Pancreas (tissue), 10 donors: ENCODE measurements at regions not wholly inside any gene's neighbourhood (a gene's known extent, or its start where the extent isn't known, plus 50 kb on each side); places are given as distances from the start of the nearest gene placed in this dataset.

Experiments
- ATAC-seq, 4 donors: fragments of 200-7000 bp; cut with Tn5 transposase; one replicate each; pipeline versions ENCODE4 v1.8.0 to v1.9.1; 2020; ENCODE audit warnings: mild to moderate bottlenecking in 4 of 4, moderate library complexity in 4 of 4
- DNase-seq, 6 donors: peaks; one replicate each; pipeline ENCODE4 v3.0.0-alpha.2; 2020
- FAIRE-seq: peaks from 2 replicates; lab custom pipeline; 2012; peaks lifted over from hg19 to GRCh38; lab: Jason Lieb, UNC
- H3K27ac ChIP-seq, 4 donors: fragments of 200-600 bp; sonication (generic); 1 replicate in 3 of 4; 2 replicates in 1 of 4; pipeline versions ENCODE4 v1.5.0 to v1.8.0; 2020
- H3K27me3 ChIP-seq, 4 donors: fragments of 200-600 bp; one replicate each; pipeline ENCODE4 v1.8.0; 2021
- H3K36me3 ChIP-seq, 3 donors: fragments of 200-600 bp; sonication (generic) in 1 of 3; one replicate each; pipeline versions ENCODE4 v1.5.0 to v1.8.0; 2020 to 2021
- H3K4me1 ChIP-seq, 3 donors: fragments of 200-600 bp; one replicate each; pipeline ENCODE4 v1.8.0; 2021
- H3K4me3 ChIP-seq, 4 donors: fragments of 200-600 bp; sonication (generic) in 2 of 4; one replicate each; pipeline versions ENCODE4 v1.5.0 to v1.8.0; 2020 to 2021
- H3K9me3 ChIP-seq, 4 donors: fragments of 200-600 bp; one replicate each; pipeline ENCODE4 v1.8.0; 2021
- CTCF ChIP-seq, 4 donors: fragments of 200-600 bp; sonication (generic) in 3 of 4; IDR thresholded peaks; one replicate each; pipeline versions ENCODE4 v1.5.0 to v1.8.0; 2021; ENCODE audit warnings: antibody characterized with exemption in 4 of 4
- WGBS, 2 donors: extraction: QIAGEN DNeasy Blood & Tissue Kit; methylation state at CpG; one replicate each; pipeline ENCODE4 v1.1.7; 2013; 5-methylcytosine and 5-hydroxymethylcytosine counted together
- intact Hi-C, 3 donors: fragments of 100-400 bp; cut with DNase I; formaldehyde crosslinking; loops; one replicate each; pipeline versions ENCODE4 v1.11.1 to v1.14.2; 2022
- donor health status: healthy with polysubstance abuse.
- donor health status: DM: no; HTN: no; CAD: no; lungs with moderate emphysema.
- donor health status: DM: no; HTN: no; CAD: no.
- donor health status: control.
- donor health status: control.
- donor health status: Bipolar disorder and iron deficiency.
- donor health status: DM: yes; HTN: yes; CAD: no.
- donor health status: DM: no; HTN: no; CAD: no.
- donor health status: DM: no; HTN: no; CAD: no.
- donor health status: DM: yes; HTN: yes; CAD: no.

GRCh38 chr22:27557286-27558008 lies 244.1 kb downstream of the MN1 start:
- intact Hi-C loops = no loop called here
- H3K9me3 ChIP-seq = no peaks in the 10 kb centered on the region
- WGBS, 2 donors = 65 to 75% methylated on average over 12 of the region's 12 CpGs
- no peak for FAIRE-seq
- no peaks in the 10 kb centered on the region for H3K36me3 ChIP-seq
- DNase-seq = no peak
- TF ChIP-seq CTCF (IDR thresholded peaks at IDR 0.05) = no peak
- ATAC-seq = no peak
- no peaks in the 10 kb centered on the region for H3K4me1 ChIP-seq
- H3K4me3 ChIP-seq = no peak overlapping the region
- H3K27me3 ChIP-seq = no peaks in the 10 kb centered on the region
- no peak overlapping the region for H3K27ac ChIP-seq

- H3K27ac ChIP-seq = no peak overlapping the region
- H3K27me3 ChIP-seq = no peaks in the 10 kb centered on the region
- H3K4me3 ChIP-seq = no peak overlapping the region
- no peaks in the 10 kb centered on the region for H3K36me3 ChIP-seq
- H3K9me3 ChIP-seq = no peaks in the 10 kb centered on the region
- intact Hi-C loops = no loop called here
- no peak for TF ChIP-seq CTCF (IDR thresholded peaks at IDR 0.05)
- 76% methylated on average over 11 of the region's 11 CpGs for WGBS, 2 donors
- H3K4me1 ChIP-seq = no peaks in the 10 kb centered on the region
- no peak for FAIRE-seq
- DNase-seq = no peak
- ATAC-seq = no peak
Observed at GRCh38 chr22:27558658-27559371, 242.7 kb downstream of the MN1 start.

- FAIRE-seq (no peak), DNase-seq (no peak), ATAC-seq (no peak)
- Histone ChIP-seq H3K4me3 (no peak overlapping the region), H3K36me3 (no peaks in the 10 kb centered on the region), H3K9me3 (no peaks in the 10 kb centered on the region), H3K27me3 (no peaks in the 10 kb centered on the region), H3K27ac (no peak overlapping the region), H3K4me1 (no peaks in the 10 kb centered on the region)
- intact Hi-C loops = no loop called here
- WGBS, 2 donors = 65 to 70% methylated on average over 5 of the region's 5 CpGs
- TF ChIP-seq CTCF (IDR thresholded peaks at IDR 0.05) = no peak
Observed at GRCh38 chr22:27560781-27561180, 240.8 kb downstream of the MN1 start.

- H3K4me1 ChIP-seq = no peaks in the 10 kb centered on the region
- no peak for DNase-seq
- intact Hi-C loops = no loop called here
- H3K9me3 ChIP-seq = no peaks in the 10 kb centered on the region
- no peak overlapping the region for H3K4me3 ChIP-seq
- no peaks in the 10 kb centered on the region for H3K36me3 ChIP-seq
- no peak overlapping the region for H3K27ac ChIP-seq
- no peak for ATAC-seq
- no peak for TF ChIP-seq CTCF (IDR thresholded peaks at IDR 0.05)
- no peak for FAIRE-seq
- H3K27me3 ChIP-seq = no peaks in the 10 kb centered on the region
- 77 to 87% methylated on average over 9 of the region's 9 CpGs for WGBS, 2 donors
Observed at GRCh38 chr22:27561286-27561904, 240.2 kb downstream of the MN1 start.
